A549 (cell line): ENCODE measurements at regions not wholly inside any gene's neighbourhood (a gene's known extent, or its start where the extent isn't known, plus 50 kb on each side); places are given as distances from the start of the nearest gene placed in this dataset.

Experiments used
- ATAC-seq, 2 experiments: fragments of 200-7000 bp in 1 of 2; fragments of >200 bp in 1 of 2; cut with Nextera tagmentation in 1 of 2; cut with Tn5 transposase in 1 of 2; 3 replicates each; pipeline versions ENCODE4 v1.8.0 to v1.9.1; 2018 to 2020; ENCODE audit warnings: mild to moderate bottlenecking in 1 of 2, moderate library complexity in 1 of 2
- CTCF ChIA-PET: fragments of 300-600 bp; sonication (Branson Sonifier 250); formaldehyde crosslinking; extraction: SDS; loops from one replicate; lab custom pipeline; 2021; ENCODE audit warnings: antibody characterized with exemption, inconsistent platforms; lab: Yijun Ruan, JAX
- POLR2A ChIA-PET: fragments of 350-600 bp; formaldehyde crosslinking; extraction: SDS; loops from one replicate; lab custom pipeline; 2021; ENCODE audit warnings: antibody characterized with exemption, inconsistent platforms; lab: Yijun Ruan, JAX
- DNase-seq, 2 experiments: peaks; one replicate each; pipeline versions ENCODE4 v3.0.0 to v3.0.0-alpha.2; 2011 to 2016; ENCODE audit warnings: low read depth in 1 of 2, low spot score in 1 of 2
- FAIRE-seq: peaks from 2 replicates; lab custom pipeline; 2011; peaks lifted over from hg19 to GRCh38; lab: Jason Lieb, UNC
- H3K27ac ChIP-seq, 2 experiments: fragments of >200 bp; sonication (Bioruptor Twin); formaldehyde crosslinking; 3 replicates each; pipeline ENCODE4 v1.5.1; 2016 to 2017
- H3K4me1 ChIP-seq: fragments of >200 bp; sonication (Bioruptor Twin); formaldehyde crosslinking; 3 replicates; pipeline ENCODE4 v1.6.1; 2016
- H3K4me2 ChIP-seq: fragments of >200 bp; sonication (Bioruptor Twin); formaldehyde crosslinking; 3 replicates; pipeline ENCODE4 v1.6.1; 2016
- H3K4me3 ChIP-seq: fragments of >200 bp; sonication (Bioruptor Twin); formaldehyde crosslinking; 3 replicates; pipeline ENCODE4 v1.5.1; 2016
- H3K9me3 ChIP-seq: fragments of >200 bp; sonication (Bioruptor Twin); formaldehyde crosslinking; 3 replicates; pipeline ENCODE4 v1.6.1; 2016
- ATOH8 ChIP-seq: fragments of 250-450 bp; sonication (Bioruptor Pico); IDR thresholded peaks from 2 replicates; pipeline ENCODE4 v1.5.0; 2020; ENCODE audit warnings: low read depth, mild to moderate bottlenecking, moderate library complexity
- CBX8 ChIP-seq: fragments of 200-600 bp; sonication (generic); IDR thresholded peaks from 2 replicates; pipeline ENCODE4 v1.6.1; 2016
- CHD2 ChIP-seq: fragments of 150-350 bp; IDR thresholded peaks from 2 replicates; pipeline ENCODE4 v1.6.1; 2014; ENCODE audit warnings: low read length; ENCODE audit not compliant: partially characterized antibody
- CTCF ChIP-seq: fragments of >200 bp; sonication (Bioruptor Twin); formaldehyde crosslinking; IDR thresholded peaks from 3 replicates; pipeline ENCODE4 v1.5.1; 2016
- ESRRA ChIP-seq: fragments of 150-350 bp; IDR thresholded peaks from 2 replicates; pipeline ENCODE4 v1.6.1; 2014; ENCODE audit warnings: mild to moderate bottlenecking, low read length, borderline replicate concordance
- HDAC2 ChIP-seq: fragments of 200-600 bp; sonication (generic); IDR thresholded peaks from 2 replicates; pipeline ENCODE4 v1.6.1; 2016
- HEYL ChIP-seq: fragments of 250-450 bp; sonication (Bioruptor Pico); IDR thresholded peaks from 2 replicates; pipeline ENCODE4 v1.8.0; 2021; ENCODE audit warnings: mild to moderate bottlenecking, moderate library complexity
- HOXA7 ChIP-seq: fragments of 250-450 bp; sonication (Bioruptor Pico); IDR thresholded peaks from 2 replicates; pipeline ENCODE4 v1.5.0; 2020; ENCODE audit warnings: mild to moderate bottlenecking, moderate library complexity
- HOXB5 ChIP-seq: fragments of 250-450 bp; sonication (Bioruptor Pico); IDR thresholded peaks from 2 replicates; pipeline ENCODE4 v1.5.0; 2020; ENCODE audit warnings: mild to moderate bottlenecking, moderate library complexity
- JUN ChIP-seq, 2 experiments: fragments of >200 bp; sonication (Bioruptor Twin); formaldehyde crosslinking; IDR thresholded peaks; 2 replicates in 1 of 2; 3 replicates in 1 of 2; pipeline ENCODE4 v1.6.1; 2016 to 2017
- JUNB ChIP-seq: fragments of >200 bp; sonication (Bioruptor Twin); formaldehyde crosslinking; IDR thresholded peaks from 2 replicates; pipeline ENCODE4 v1.6.1; 2016
- MAFK ChIP-seq: fragments of 450-650 bp; IDR thresholded peaks from 2 replicates; pipeline ENCODE4 v1.6.1; 2014; ENCODE audit not compliant: partially characterized antibody
- NFE2L2 ChIP-seq: fragments of 150-350 bp; conservative IDR thresholded peaks from 2 replicates; pipeline ENCODE4 v1.6.1; 2014; ENCODE audit warnings: low read length
- RCOR1 ChIP-seq: fragments of 150-350 bp; IDR thresholded peaks from 2 replicates; pipeline ENCODE4 v1.6.1; 2014; ENCODE audit warnings: antibody characterized with exemption, low read length, low read depth
- REST ChIP-seq: fragments of 200-600 bp; sonication (generic); IDR thresholded peaks from 2 replicates; pipeline ENCODE4 v1.6.1; 2016; ENCODE audit warnings: antibody characterized with exemption, mild to moderate bottlenecking, moderate library complexity
- SMC3 ChIP-seq: fragments of >200 bp; sonication (Bioruptor Twin); formaldehyde crosslinking; IDR thresholded peaks from 3 replicates; pipeline ENCODE4 v1.6.1; 2018; ENCODE audit warnings: inconsistent platforms
- WGBS: methylation state at CpG from one replicate; pipeline ENCODE4 v1.1.6; 2017; ENCODE audit errors: missing lambda C conversion rate; 5-methylcytosine and 5-hydroxymethylcytosine counted together
- TF ChIP-seq, protein P1 (sequence below): fragments of >200 bp; sonication (Bioruptor Twin); formaldehyde crosslinking; IDR thresholded peaks from 3 replicates; pipeline ENCODE4 v1.6.1; 2016

DNA sequence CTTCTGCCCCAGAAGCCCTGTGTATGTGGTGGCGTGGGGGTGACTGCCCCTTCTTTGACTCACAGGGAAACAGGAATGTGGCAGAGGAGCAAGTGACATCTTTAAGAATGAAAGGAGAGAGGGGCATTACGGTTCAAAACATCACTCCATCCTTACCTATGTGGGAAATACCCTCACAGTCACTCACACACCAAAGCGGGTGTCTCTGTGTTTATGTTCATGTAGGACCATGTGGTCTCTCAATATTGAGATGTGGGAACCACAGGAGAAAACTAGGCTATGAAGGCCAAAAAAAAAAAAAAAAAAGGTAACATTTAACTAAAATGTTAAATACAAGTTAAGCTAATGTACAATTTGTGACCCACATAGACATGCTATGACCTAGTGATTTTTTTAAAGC is 153.6 kb upstream of the GPR12 start:
- no peaks in the 10 kb centered on the region for H3K4me1 ChIP-seq
- no peak overlapping the region for H3K27ac ChIP-seq
- no peaks in the 10 kb centered on the region for H3K9me3 ChIP-seq
- CTCF ChIA-PET, result interaction anchor here (0.6 to 1.9 kb wide), 4 partner anchors 15 to 1747 kb away, joined by 3 to 5 read pairs (median 4); no protein-coding TSS in a partner anchor
- ATAC-seq, result no peak
- TF ChIP-seq SMC3 (no peak), CTCF (no peak), JUN (IDR thresholded peaks at IDR 0.05) (no peak), CHD2 (no peak), ATOH8 (CRISPR knock-in tag) (no peak)
- DNase-seq, result no peak
- no peak overlapping the region for H3K4me2 ChIP-seq
- no peak overlapping the region for H3K4me3 ChIP-seq
- POLR2A ChIA-PET, result no interaction called here
- 46% methylated on average over 3 of the region's 3 CpGs for WGBS
- FAIRE-seq, result no peak

DNA sequence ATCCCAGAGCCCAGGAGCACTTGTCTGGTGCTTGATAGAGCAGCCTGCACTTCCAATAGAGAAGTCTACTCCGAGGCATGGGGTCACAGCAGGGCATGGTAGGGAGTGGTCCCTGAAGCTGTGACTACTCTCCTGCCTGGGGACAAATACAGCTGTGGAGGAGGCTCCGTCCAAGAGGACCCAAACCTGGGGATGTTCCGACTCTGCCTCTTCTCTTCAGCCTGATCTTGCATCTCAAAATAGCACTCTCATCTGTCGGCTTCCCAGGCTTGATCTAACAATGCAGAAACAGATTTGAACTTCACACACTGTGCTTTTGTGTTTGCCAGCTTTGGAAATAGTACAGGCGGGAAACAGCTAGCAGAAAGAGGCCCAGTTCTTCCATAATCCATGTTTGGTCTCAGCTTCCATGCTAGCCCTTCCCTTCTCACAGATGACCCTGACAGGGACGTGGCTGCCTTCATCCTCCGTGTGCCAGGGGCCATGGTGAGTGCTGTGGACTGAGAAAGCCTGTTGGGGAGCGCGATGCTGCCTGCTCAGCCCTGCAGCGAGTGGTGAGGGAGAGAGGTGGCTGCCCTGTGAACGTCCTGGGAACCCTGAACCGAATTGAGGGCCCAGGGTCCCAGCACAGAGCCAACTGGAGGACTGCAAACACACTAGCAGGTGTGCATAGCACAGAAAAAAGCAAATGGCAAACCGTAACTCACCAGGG is 150.3 kb upstream of the GPR12 start:
- Histone ChIP-seq H3K27ac (no peak overlapping the region), H3K9me3 (no peaks in the 10 kb centered on the region), H3K4me3 (no peak overlapping the region), H3K4me2 (no peak overlapping the region), H3K4me1 (no peaks in the 10 kb centered on the region)
- DNase-seq, result no peak
- FAIRE-seq, result no peak
- TF ChIP-seq ATOH8 (CRISPR knock-in tag), result no peak
- TF ChIP-seq JUNB, result no peak
- no peak for TF ChIP-seq NFE2L2
- no peak for TF ChIP-seq REST
- no peak for TF ChIP-seq HOXA7 (CRISPR knock-in tag)
- TF ChIP-seq, protein P1, sequence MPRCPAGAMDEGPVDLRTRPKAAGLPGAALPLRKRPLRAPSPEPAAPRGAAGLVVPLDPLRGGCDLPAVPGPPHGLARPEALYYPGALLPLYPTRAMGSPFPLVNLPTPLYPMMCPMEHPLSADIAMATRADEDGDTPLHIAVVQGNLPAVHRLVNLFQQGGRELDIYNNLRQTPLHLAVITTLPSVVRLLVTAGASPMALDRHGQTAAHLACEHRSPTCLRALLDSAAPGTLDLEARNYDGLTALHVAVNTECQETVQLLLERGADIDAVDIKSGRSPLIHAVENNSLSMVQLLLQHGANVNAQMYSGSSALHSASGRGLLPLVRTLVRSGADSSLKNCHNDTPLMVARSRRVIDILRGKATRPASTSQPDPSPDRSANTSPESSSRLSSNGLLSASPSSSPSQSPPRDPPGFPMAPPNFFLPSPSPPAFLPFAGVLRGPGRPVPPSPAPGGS, result no peak
- no peak for TF ChIP-seq ESRRA
- ChIA-PET POLR2A (no interaction called here), CTCF (no interaction called here)
- ATAC-seq, result no peak
- WGBS, result 20% methylated on average over 8 of the region's 13 CpGs

DNA sequence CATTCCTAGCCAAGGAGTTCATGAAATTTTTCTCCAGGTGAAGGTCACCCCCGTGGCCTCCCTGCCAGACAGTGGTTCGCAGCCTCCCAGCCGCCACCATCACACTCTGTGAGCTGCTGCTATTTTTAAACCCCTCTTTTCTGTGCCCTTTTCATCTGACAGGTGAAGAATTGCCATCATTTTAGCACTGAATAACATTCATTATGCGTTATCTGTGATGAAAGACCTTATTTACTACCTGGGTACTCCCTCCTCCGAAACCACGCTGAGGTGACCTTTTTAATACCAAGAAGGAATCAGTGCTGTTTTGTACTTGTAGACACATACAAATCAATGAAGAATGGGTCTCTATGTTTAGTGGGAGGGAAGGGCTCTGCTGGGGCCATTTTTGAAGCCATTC is 148.9 kb upstream of the GPR12 start:
- TF ChIP-seq ESRRA, result no peak
- no peak for TF ChIP-seq MAFK
- TF ChIP-seq CBX8, result no peak
- no peak for TF ChIP-seq RCOR1
- no peak for TF ChIP-seq HEYL (CRISPR knock-in tag)
- no peak for TF ChIP-seq JUNB
- TF ChIP-seq HDAC2, result no peak
- TF ChIP-seq REST, result no peak
- no peak for TF ChIP-seq JUN (IDR thresholded peaks at IDR 0.05)
- no peak for TF ChIP-seq HOXB5
- DNase-seq (no peak), ATAC-seq (no peak), FAIRE-seq (no peak)
- Histone ChIP-seq H3K4me1 (no peaks in the 10 kb centered on the region), H3K27ac (no peak overlapping the region), H3K4me3 (no peak overlapping the region), H3K4me2 (no peak overlapping the region), H3K9me3 (no peaks in the 10 kb centered on the region)
- WGBS, result 22% methylated on average over 6 of the region's 6 CpGs
- ChIA-PET POLR2A (no interaction called here), CTCF (interaction anchor here (1.3 kb wide), 1 partner anchor 20 kb away, joined by 3 read pairs; no protein-coding TSS in a partner anchor)
